HL-60 (cell line): ENCODE measurements at regions not wholly inside any gene's neighbourhood (a gene's known extent, or its start where the extent isn't known, plus 50 kb on each side); places are given as distances from the start of the nearest gene placed in this dataset.

ENCODE experiments used
- CTCF ChIP-seq: IDR thresholded peaks from one replicate; pipeline ENCODE4 v1.5.1; 2011; ENCODE audit warnings: low read length, control low read depth, inconsistent platforms; ENCODE audit not compliant: insufficient read depth
- GABPA ChIP-seq: IDR thresholded peaks from 2 replicates; pipeline ENCODE4 v1.6.1; 2012; ENCODE audit warnings: low read depth
- POLR2AphosphoS5 ChIP-seq: IDR thresholded peaks from 2 replicates; pipeline ENCODE4 v1.6.1; 2012; ENCODE audit warnings: low read depth
- REST ChIP-seq: IDR thresholded peaks from 2 replicates; pipeline ENCODE4 v1.6.1; 2012; ENCODE audit warnings: low read depth; ENCODE audit not compliant: insufficient replicate concordance
- SPI1 ChIP-seq: IDR thresholded peaks from 2 replicates; pipeline ENCODE4 v1.6.1; 2012; ENCODE audit warnings: low read depth, mild to moderate bottlenecking, borderline replicate concordance

GRCh38 chr4:31343061-31343460 lies 622.9 kb downstream of the PCDH7 start:
- TF ChIP-seq CTCF: no peak
- no peak for TF ChIP-seq POLR2AphosphoS5
- no peak for TF ChIP-seq GABPA
- no peak for TF ChIP-seq REST
- no peak for TF ChIP-seq SPI1
